ENCODE measurements at regions not wholly inside any gene's neighbourhood (a gene's known extent, or its start where the extent isn't known, plus 50 kb on each side); places are given as distances from the start of the nearest gene placed in this dataset.

DNA sequence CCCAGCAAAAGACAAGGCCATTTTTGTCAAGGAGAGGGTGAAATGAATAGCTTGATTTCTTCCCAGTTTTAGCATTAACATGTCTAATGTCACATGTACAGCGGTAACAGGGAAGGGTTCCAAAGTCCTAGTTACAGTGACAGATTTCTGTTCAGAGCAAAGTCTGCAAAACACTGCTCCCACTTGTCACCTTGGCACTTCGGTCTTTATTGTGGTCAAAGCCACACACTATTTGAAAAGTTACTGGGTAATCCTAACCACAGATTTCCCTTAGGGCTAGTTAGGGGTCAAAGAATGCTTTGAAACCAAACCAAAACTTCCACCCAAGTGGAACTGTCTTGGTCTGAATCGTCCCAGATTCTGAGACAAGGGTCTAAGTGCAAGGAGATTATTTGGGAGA, 455.6 kb downstream of the HS3ST3B1 start:
- no peak for TF ChIP-seq CTCF (IDR thresholded peaks at IDR 0.05)
- TF ChIP-seq POLR2A (IDR thresholded peaks at IDR 0.05) = no peak

Measured in Peyer's patch (tissue), 4 donors.